LHCN-M2 (cell line): ENCODE measurements at regions not wholly inside any gene's neighbourhood (a gene's known extent, or its start where the extent isn't known, plus 50 kb on each side); places are given as distances from the start of the nearest gene placed in this dataset.
"Not testable (repeated sequence)": the region's sequence is repeated elsewhere in the genome, so short reads cannot be mapped to it uniquely, and the experiment has no call there.

Experiments used
- DNase-seq: peaks from one replicate; pipeline ENCODE4 v3.0.0-alpha.2; 2012; ENCODE audit warnings: low read depth

DNA sequence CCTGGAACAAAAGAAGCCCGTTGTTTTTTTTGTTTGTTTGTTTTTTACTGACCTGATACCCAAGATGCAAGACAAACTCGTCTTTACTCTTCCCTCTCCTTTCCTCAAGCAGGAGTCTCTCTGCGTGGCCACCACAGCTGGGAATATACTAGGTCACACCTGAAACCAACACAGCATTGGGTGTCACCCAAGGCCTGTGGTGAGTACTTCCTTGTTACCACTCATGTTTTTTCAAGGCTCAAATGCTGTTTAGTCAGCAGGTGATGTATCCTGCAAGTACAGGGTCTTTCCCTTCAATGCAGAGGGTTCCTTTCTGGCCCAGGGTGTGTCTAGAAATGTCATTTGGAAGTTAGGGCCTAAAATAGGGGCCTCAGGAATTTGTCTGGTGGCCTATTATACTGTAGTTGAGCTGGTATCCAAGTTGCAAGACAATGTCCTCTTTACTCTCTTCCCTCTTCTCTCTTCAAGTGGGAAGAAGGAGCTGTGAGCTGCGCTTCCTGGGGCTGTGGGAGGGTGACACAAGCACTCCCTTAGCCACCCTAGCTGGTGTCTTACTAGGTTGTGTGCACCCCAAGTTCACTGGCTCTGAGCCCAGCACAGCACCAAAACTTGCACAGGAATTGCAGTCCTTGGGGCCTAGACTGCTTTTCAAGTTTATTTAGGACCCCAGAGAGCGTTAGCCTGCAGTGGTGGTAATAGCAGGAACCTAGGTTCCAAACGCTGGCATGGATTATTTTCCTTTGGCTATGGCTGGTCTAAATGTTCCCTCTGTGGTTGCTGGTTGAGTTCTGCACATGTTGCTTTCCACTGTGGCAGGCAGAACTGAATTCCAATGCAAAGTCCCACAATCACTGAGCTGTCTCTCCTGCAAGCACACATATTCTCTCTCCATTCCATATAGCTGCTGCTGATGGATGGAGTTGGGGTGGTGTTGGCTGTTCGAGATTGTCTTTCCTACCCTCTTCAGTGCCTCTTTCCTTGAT, 91.4 kb upstream of the LYPLAL1 start:
- DNase-seq: no peak

DNA sequence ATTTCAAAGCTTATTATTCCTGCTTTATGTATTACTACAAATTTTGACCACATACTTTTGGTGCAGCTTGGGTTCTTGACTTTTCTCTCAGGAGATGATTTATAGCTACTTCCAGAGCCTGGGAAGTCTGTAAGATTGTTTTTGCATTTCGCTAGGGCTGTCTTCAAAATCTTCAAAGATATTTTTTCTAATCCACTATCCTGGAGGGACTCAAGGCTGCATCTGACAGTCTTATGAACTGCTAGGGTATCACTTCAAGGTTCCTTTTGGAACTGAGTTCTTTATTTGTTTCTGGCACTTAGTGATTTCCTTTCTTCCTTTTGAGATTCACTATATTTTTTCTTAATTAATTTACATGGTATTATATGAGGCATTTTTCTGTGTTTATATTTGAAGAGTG, 90.0 kb upstream of the LYPLAL1 start:
- DNase-seq: no peak

DNA sequence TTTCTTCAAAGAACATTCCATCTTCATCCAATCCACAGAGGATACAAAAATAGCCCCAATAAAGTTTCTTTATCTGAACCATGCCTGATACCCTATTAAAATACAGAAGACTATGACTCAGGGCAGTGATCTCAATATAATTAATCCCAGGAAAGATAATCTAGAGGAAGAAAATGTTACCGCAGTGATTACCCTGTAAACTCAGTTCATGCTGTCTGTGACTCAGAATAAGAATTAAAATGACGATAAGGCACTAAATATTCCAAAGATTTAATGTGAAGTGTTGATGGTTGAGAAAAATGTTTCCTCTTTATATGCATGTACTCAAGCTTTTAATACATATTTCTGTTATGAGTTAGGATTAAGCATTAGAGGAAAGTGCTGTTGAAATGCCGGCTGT, 88.6 kb upstream of the LYPLAL1 start:
- DNase-seq: peak; percentile 61

DNA sequence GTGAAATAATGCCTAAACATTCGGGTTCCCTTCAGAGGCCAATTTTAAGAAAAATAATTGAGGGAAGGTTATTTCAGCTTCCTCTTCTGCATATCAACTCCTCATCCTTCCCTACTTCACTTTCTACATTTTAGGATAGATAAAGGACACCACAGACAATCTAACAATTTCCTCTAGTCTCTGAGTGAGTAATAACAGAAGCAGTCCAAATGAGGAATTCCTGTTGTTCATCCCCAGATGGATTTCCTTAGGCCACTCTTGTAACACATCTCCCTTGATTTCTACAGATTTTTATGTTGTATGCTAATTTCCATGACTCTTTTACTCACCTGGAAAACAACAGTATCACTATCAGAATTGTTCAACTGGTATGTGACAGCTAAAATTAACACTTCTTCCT, 87.7 kb upstream of the LYPLAL1 start:
- peak; percentile 44 for DNase-seq

DNA sequence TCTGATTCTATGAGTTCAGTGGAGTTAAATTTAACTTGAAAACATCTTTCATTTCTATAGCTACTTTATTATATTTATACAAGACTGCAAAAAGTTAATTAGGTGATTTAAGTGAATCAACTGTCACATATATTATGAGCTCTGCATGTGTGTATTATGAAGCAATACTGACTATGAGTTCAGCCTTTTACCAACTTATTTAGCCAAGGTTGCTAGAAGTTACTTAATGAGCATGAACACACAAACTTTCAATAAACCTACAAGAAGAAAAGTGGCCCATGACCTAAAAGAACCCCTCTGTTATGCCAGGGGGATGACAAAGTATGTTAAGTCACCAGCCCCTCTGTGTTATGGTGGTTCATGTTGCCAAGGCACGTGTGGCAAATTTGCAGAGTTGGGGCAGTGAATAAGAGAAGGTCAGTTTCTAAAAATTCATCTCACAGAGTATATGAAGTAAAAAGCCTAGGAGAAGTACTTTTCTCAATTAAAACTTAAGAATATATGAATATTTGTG, 86.7 kb upstream of the LYPLAL1 start:
- no peak for DNase-seq

DNA sequence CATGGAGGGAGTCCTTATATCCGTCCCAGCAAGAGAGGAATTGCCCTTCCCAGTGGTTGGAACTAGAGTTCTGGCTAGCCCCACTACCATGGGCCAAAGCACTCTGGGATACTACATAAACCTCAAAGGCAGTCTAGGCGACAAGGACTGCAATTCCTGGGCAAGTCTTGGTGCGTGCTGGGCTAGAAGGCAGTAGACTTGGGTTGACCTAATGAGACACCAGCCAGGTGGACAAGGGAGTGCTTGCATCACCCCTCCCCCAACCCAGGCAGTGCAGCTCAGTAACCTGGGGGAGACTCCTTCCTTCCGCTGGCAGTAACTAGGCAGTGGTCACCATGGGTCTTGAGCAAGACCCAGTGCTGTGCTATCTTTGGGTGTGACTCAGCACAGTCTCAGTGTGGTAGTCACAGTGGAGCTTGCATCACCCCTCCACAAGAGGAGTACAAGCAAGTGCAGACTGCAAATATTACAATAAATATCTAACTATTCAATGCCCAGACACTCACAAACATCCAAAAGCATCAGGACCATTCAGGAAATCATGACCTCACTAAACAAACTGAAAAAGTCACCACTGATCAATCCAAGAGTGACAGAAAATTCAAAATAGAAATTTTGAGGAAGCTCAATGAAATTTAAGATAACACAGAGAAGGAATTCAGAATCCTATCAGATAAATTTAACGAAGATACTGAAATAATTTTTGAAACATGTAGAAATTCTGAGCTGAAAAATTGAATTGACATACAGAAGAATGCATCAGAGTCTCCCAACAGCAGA, 84.7 kb upstream of the LYPLAL1 start:
- peak; percentile 92 for DNase-seq

DNA sequence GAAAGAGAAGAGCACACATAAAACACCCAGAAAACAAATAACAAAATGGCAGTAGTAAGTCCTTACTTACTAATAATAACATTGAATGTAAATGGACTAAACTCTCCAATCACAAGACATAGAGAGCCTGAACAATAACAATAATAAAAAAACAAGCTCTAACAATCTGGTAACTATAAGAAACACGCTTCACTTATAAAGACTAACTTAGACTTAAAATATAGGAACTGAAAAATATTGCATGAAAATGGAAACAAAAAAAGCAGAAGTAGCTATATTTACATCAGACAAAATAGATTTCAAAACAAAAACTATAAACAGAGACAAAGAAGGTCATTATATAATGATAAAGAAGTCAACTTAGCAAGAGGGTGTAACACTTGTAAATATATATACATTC, 83.1 kb upstream of the LYPLAL1 start:
- no peak for DNase-seq

DNA sequence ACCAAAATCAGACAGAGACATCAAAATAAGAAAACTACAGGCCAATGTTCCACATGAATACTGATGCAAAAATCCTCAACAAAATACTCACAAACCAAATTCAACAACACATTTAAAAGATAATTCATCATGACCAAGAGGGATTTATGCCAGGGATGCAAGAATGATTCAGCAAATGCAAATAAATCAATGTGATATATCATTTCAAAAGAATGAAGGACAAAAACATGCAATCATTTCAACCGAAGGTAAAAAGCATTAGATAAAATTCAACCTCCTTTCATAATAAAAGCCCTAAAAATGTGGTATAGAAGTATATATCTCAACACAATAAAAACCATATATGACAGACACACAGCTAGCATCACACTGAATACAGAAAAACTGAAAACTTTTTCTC, 81.5 kb upstream of the LYPLAL1 start:
- DNase-seq: peak; percentile 27

DNA sequence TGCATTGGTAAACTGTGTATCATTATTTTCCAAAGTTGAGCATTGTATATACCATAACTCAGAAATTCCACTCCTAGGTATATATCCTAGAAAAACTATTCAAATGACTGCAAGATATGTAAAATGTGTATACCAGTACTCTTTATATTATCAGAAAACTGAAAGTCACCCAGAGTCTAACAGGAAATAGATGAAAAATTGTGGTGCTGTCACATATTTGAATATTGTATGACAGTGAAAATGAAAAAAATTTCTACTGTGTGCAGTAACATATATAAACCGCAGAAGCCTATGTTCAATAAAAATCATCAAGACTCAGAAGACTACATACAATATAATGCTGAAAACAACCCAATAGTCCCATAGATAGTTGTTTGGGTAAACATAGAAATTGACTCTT, 74.4 kb upstream of the LYPLAL1 start:
- DNase-seq: no peak

DNA sequence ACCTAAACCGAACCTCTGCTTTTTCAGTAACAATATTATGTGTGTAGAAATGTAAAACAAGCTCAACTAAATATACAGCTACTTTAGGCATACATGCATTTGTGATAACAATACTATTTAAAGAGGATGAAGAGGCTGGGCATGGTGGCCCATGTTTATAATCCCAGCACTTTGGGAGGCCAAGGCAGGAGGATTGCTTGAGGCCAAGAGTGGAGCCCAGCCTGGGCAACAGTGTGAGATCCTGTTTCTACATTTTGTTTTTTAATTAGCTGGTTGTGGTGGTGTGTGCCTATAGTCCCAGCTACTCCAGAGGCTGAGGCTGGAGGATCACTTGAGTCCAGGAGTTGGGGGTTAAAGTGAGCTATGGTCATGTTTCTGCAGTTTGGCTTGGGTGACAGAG, 73.6 kb upstream of the LYPLAL1 start:
- no peak for DNase-seq

DNA sequence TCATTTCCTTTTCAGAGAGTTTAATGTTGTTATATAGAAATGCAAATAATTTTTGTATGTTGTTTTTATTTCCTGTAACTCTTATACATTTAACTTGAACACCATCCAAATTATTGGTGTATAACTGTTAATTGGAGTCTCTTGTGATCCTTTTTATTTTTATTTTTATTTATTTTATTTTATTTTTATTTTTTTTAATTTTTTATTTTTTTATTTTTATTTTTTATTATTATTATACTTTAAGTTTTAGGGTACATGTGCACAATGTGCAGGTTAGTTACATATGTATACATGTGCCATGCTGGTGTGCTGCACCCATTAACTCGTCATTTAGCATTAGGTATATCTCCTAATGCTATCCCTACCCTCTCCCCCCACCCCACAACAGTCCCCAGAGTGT, 71.2 kb upstream of the LYPLAL1 start:
- not testable (repeated sequence) for DNase-seq

DNA sequence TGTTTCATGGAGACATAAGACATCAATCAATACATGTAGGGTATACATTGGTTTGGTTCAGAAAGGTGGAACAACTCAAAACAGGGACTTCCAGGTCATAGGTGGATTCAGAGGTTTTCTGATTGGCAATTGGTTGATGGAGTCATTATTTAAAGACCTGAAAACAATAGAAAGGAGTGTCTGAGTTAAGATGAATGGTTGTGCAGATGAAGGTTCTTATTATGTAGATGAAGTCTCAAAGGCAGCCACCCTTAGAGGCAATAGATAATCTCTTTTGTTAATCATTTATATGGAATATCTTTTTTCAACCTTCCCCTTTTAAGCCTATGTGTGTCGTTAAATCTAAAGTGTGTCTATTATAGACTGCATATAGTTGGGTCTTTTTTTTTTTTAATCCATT, 67.8 kb upstream of the LYPLAL1 start:
- no peak for DNase-seq

DNA sequence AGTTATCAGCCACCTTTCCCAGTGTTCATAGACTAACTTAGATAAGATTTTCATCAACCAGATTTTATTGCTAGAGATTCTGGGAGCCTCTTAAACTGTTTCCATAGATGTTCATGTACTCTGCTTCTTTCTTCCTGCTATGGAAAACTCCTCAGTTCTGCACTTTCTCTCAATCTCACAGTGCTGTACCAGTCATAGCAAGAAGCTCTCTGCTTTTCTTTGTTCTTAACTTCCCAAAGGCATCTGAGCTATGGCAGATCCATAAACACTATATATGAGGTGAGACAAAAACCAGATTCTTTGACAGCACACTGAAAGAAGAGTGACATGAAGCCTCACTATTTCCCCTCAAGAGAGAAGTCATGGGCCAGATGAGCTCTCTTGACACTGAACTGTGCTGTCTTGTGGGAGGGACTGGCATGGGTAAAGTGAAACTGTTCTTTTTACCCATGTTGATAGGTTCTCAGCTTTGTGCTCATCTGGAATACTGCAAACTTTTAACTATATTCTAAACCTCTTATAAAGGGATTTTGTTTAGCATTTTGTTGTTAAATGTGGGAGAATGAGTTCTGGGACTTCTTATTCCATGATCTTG, 64.2 kb upstream of the LYPLAL1 start:
- no peak for DNase-seq

DNA sequence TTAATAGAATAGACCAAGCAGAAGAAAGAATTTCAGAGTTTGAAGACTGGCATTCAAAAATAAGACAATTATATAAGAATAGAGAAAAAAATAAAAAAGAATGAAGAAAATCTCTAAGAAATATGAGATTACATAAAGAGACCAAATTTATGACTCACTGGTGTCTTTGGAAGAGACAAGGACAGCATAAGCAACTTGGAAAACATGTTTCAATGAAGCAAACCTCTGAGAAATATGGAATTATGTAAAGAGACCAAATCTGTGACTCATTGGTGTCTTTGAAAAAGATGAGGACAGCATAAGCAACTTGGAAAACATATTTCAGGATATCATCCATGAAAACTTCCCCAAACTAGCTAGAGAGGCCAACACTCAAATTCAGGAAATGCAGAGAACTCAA, 60.4 kb upstream of the LYPLAL1 start:
- DNase-seq: peak; percentile 37

DNA sequence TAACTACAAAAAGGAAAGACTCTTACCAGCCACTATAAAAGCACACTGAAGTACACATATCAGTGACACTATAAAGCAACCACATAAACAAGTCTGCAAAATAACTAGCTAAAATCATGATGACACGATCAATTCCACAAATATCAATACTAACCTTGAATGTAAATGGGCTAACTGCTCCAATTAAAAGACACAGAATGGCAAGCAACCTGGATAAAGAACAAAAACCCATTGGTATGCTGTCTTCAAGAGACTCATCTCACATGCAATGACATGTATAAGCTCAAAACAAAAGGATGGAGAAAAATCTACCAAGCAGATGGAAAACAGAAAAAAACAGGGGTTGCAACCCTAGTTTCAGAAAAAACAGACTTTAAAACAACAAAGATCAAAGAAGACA, 59.7 kb upstream of the LYPLAL1 start:
- no peak for DNase-seq

DNA sequence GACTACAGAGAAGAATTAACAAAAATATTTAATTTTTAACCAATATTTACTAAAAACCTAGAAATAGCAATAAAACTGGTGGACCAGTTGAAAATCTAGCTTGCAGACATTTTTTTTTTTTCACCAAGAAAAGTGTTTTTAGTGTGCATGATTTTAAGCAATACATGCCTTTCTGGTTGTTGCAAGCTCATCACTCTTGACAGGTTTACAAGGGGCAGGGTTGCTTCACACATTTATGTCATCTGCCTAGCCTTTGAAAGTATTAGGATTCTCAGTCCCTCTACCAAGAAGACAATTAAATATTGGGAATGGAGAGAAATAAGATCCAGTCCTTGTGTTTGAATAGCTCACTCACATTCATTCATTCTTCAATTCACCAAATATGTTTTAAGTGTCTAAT, 53.8 kb upstream of the LYPLAL1 start:
- DNase-seq: no peak

DNA sequence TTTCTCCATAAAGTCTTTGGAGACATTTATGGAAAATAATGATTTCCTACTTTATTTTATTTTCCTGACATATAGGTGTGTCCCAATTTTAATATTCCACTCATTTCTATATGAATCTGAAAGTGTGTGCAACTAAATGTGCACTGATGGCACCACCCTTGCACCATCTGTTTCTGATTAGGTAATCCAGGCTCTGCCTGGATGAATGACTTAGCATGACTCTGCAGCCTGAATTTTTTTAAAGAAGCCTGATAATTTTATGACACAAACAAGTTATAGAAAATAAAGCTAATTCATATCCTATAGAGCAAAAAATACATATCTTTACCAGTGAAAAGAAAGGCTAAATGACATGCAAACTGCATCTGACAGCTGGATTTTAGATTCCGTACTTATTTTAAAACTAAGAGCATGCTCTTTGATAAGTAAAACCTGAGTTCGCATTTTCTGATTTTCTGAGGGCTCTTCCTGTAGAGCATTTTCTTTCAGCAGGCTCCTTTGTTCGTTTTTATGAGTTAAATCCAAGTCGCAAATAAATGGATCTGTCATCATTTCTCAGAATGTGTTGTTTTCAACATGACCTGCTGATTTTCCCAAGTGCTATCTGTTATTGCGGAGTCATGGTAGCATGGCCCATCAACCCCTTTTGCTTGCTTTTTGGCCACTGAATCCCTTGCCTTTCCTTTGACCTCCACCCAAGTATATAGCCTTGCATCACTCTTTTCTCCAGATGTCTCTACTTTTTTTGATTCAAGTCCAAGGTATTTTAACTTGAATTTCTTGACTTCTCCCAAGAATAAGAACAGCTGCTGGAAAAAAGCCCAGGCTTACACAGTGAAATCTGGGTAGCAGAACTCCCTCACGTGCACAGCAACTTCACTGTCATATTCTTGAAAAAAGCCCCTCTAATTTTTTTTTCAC, 52.8 kb upstream of the LYPLAL1 start:
- DNase-seq: peak; percentile 85

DNA sequence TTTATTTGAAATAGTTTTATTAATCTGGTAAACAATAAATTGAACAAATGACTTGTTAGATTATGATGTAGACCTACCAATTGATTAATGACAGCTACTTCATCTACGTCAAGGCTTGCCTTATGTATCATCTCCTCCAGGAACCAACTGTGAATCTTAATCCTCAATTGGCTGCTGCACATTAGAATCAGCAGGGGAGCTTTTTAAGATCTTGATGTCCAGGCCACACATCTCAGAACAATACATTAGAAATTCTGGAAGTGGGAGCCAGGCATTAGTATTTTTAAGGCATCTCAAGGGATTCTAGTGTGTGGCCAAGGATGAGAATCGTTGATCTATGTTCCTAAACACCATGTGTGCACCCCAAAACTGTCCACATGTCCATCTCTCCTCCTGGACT, 52.0 kb upstream of the LYPLAL1 start:
- DNase-seq: no peak

DNA sequence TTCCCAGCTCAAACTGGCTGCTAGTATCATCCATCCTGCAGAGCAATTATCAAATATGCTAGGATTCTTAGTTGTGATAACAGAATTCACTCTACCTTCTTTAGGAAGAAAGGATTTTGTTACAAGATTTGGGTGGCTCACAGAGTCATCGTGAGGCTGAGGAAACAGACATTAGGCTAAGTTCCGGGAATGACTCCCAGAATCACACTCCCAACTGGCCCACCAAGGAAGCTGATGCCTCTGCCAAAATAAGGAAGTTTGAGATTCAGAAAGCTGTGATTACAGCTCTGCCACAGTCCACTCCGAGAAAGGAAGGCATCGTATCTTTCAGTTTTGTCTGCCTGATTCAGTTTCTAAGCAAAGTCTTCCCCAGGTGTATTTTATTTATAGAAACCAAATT, 50.6 kb upstream of the LYPLAL1 start:
- peak; percentile 13 for DNase-seq
